GM12875 (cell line): ENCODE measurements at regions not wholly inside any gene's neighbourhood (a gene's known extent, or its start where the extent isn't known, plus 50 kb on each side); places are given as distances from the start of the nearest gene placed in this dataset.

Experiments
- H3K4me3 ChIP-seq: one replicate; pipeline ENCODE4 v1.5.1; 2011; ENCODE audit warnings: low read depth, low read length, control low read depth
- TF ChIP-seq, protein P1 (sequence below): IDR thresholded peaks from 2 replicates; pipeline ENCODE4 v1.5.1; 2011; ENCODE audit warnings: low read depth, mild to moderate bottlenecking, control low read depth, inconsistent platforms, low read length, moderate library complexity, borderline replicate concordance; ENCODE audit not compliant: insufficient read depth

DNA sequence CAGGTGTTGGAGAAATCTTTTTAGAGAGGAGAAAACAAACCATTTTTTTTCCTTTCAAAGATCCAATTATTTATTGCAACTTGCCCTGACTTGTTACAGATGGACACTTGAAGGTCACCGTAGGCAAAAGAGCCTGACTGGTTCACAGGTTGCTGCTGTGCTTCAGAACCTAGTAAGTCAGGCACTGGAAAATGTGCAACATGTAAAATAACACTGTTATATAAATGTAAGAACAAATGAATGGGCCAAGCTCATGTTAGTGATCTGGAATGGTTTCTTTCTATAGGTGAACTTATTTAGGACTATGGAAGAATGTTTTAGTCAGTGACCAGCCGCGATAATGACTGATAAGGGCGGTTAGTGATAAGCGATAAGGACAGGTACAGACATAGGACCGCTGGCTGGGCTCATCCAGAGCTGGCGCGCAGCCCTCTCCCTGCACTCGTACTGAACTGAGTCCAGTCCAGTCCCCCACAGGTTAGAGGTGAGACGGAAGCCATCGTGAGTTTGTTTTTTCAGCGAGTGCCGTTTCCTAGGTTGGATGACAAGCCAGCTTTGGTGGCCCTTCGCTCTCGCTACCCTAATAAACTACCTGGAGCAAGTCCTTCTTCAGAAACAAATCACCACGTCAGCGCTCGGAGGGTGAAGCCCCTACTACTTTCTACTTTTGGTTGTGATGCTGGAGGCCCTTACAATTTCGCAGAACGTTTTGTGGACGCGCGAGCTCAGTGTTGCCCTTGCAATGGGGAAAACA lies 94.4 kb upstream of the PRDM1 start:
- peak overlapping the region; percentile 47 for H3K4me3 ChIP-seq
- TF ChIP-seq, protein P1, sequence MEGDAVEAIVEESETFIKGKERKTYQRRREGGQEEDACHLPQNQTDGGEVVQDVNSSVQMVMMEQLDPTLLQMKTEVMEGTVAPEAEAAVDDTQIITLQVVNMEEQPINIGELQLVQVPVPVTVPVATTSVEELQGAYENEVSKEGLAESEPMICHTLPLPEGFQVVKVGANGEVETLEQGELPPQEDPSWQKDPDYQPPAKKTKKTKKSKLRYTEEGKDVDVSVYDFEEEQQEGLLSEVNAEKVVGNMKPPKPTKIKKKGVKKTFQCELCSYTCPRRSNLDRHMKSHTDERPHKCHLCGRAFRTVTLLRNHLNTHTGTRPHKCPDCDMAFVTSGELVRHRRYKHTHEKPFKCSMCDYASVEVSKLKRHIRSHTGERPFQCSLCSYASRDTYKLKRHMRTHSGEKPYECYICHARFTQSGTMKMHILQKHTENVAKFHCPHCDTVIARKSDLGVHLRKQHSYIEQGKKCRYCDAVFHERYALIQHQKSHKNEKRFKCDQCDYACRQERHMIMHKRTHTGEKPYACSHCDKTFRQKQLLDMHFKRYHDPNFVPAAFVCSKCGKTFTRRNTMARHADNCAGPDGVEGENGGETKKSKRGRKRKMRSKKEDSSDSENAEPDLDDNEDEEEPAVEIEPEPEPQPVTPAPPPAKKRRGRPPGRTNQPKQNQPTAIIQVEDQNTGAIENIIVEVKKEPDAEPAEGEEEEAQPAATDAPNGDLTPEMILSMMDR = no peak

DNA sequence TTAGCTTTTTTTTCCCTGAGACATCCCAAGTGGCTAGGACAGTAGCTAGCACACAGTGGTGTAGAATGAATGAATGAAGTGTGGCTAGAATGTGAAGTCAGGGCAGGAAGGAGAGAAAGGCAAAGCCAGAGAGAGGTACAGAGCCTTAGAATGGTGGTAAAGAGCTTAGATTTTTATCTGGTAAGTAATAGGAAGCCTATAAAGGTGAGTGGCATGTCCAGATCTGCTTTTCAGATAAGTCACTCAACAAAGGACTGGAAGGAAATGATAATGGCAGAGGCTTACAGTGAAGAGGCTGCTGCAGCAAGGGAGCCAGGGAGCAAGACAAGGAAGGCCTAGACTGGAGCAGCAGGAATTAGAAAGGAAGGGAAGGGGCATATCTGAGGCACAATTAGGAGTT lies 96.0 kb upstream of the PRDM1 start:
- TF ChIP-seq, protein P1 = no peak

GRCh38 chr6:105988812-105989577 lies 97.1 kb upstream of the PRDM1 start:
- TF ChIP-seq, protein P1 = no peak
- H3K4me3 ChIP-seq = no peak overlapping the region

More for the DNA sequence above, 96.0 kb upstream of the PRDM1 start:
- no peak overlapping the region for H3K4me3 ChIP-seq

DNA sequence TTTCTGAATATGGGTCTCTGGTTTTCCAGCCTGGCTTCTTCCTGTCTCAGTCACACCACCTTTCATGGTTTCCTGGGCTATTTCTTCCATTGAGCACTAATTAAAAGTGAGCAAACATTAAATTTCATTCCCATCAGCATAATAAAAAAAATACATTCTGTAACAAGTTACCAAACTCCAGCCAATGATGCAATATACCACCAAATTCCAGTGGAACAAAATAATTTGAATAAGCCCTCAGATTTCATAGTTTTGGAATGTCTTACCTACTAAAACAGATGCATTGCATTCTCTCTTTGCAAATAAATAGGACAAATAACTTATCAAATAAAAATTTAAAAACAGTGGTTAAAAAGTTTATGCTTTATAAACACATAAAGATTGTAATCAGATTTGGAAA lies 97.8 kb upstream of the PRDM1 start:
- no peak overlapping the region for H3K4me3 ChIP-seq
- TF ChIP-seq, protein P1 = no peak

- H3K4me3 ChIP-seq = no peak overlapping the region
- TF ChIP-seq, protein P1 = no peak
Measured at GRCh38 chr6:105987516-105987915, 98.6 kb upstream of the PRDM1 start.

- TF ChIP-seq, protein P1 = no peak
- H3K4me3 ChIP-seq = no peak overlapping the region
Measured at GRCh38 chr6:105986998-105987397, 99.1 kb upstream of the PRDM1 start.
